ENCODE measurements at regions not wholly inside any gene's neighbourhood (a gene's known extent, or its start where the extent isn't known, plus 50 kb on each side); places are given as distances from the start of the nearest gene placed in this dataset.
"Not testable (repeated sequence)": the region's sequence is repeated elsewhere in the genome, so short reads cannot be mapped to it uniquely, and the experiment has no call there.

DNA sequence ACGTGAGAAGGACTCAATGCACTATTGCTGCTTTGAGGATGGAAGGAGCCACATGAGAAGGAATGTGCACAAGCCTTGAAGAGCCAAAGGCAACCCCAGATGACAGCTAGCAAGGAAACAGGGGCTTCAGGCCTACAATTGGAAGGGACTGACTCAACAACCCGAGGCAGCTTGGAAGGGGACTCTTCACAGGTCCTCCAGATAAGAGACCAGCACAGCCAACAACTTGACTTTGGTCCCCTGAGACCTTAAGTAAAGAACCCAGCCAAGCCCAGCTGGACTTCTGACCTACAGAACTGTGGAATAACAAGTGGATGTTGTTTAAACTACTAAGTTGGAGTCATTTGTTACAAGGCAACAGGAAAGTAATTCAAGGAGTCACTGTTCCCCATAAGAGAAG is 277.2 kb downstream of the SUCLG1 start:
- TF ChIP-seq, protein P1, sequence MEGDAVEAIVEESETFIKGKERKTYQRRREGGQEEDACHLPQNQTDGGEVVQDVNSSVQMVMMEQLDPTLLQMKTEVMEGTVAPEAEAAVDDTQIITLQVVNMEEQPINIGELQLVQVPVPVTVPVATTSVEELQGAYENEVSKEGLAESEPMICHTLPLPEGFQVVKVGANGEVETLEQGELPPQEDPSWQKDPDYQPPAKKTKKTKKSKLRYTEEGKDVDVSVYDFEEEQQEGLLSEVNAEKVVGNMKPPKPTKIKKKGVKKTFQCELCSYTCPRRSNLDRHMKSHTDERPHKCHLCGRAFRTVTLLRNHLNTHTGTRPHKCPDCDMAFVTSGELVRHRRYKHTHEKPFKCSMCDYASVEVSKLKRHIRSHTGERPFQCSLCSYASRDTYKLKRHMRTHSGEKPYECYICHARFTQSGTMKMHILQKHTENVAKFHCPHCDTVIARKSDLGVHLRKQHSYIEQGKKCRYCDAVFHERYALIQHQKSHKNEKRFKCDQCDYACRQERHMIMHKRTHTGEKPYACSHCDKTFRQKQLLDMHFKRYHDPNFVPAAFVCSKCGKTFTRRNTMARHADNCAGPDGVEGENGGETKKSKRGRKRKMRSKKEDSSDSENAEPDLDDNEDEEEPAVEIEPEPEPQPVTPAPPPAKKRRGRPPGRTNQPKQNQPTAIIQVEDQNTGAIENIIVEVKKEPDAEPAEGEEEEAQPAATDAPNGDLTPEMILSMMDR (IDR thresholded peaks at IDR 0.05; ENCODE audit: extremely low read depth, insufficient read depth, missing control alignments), result no peak
- no peak for DNase-seq (ENCODE audit: low spot score)
- in situ Hi-C loops (cut with MboI; ENCODE audit: low pct_unique_long_range_greater_than_20kb, low sequenced_read_pairs, unreplicated experiment), result no loop called here

DNA sequence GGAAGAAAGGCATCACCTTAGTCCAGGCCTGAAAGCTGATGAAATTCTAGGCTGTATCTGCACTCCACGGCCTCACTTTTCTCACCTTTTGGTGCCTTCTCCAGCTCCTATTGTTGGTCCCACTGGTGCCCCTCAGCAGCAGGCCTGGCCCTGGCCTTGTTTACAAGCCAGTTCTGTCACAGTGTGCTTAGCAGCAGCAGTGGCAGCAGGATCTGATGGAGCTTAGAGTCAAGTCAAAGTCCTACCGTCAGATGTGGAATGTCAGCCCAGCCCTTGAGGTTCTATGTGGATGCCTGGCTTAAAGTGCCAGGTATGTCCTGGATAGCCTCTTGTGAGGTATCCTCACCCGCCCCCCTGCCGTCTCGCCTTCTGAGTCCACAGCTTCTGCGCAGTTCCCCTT is 281.3 kb downstream of the SUCLG1 start:
- in situ Hi-C loops (cut with MboI; ENCODE audit: low pct_unique_long_range_greater_than_20kb, low sequenced_read_pairs, unreplicated experiment), result no loop called here
- no peak for DNase-seq (ENCODE audit: low spot score)
- TF ChIP-seq, protein P1 (IDR thresholded peaks at IDR 0.05; ENCODE audit: extremely low read depth, insufficient read depth, missing control alignments), result no peak

DNA sequence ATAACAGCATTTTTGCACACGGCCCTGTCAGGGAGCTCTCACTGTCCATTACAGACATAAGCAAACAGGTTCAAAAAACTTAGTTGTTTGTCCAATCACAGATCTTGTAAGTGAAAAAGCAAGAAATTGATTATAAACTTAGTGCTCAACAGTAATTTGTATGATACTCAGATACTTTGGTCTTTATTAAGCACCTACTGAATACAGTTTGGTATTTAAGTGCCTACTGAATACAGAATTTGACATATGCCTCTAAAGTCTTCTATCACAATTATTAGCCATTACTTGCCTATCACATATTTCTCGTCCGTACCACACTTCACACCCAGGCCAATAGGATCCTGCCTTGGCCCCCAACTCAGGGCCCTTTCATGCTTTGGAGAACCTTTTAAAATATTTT is 283.1 kb downstream of the SUCLG1 start:
- no peak for DNase-seq (ENCODE audit: low spot score)
- TF ChIP-seq, protein P1 (IDR thresholded peaks at IDR 0.05; ENCODE audit: extremely low read depth, insufficient read depth, missing control alignments), result no peak
- in situ Hi-C loops (cut with MboI; ENCODE audit: low pct_unique_long_range_greater_than_20kb, low sequenced_read_pairs, unreplicated experiment), result no loop called here

DNA sequence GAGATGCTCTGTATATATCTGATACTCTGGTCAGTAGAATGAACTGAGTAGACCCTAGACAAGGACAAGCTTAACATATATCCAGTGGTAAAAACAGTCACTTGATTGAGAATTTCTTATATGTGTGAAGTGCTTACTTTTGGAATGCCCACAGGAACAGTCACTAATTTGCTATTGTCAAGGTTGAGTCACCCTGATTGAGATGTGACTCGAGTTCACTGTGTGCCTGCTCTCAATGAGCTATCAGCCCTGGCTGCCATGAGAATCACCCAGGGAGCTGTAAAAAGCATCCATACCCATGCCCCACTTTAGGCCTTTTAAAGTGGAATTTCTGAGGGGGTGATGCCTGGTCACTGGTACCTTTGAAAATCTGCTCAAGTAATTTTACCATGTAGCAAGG is 283.7 kb downstream of the SUCLG1 start:
- in situ Hi-C loops (cut with MboI; ENCODE audit: low pct_unique_long_range_greater_than_20kb, low sequenced_read_pairs, unreplicated experiment), result no loop called here
- TF ChIP-seq, protein P1 (IDR thresholded peaks at IDR 0.05; ENCODE audit: extremely low read depth, insufficient read depth, missing control alignments), result no peak
- DNase-seq (ENCODE audit: low spot score), result no peak

DNA sequence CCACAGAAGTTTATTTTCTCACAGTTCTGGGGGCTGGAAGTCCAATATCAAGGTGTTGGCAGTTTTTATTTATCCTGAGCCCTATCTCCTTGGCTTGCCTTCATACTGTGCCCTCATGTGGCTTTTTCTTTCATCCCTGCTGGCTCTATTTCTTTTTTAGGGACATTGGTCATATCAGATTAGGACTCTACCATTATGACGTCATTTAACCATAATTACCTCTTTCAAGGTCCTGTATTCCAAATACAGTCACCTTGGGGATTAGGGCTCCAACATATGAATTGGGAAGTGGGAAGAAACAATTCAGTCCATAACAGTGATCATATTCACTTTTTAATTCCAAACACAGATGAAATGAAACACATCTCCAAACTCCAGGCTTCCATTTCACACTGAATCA is 286.0 kb downstream of the SUCLG1 start:
- no peak for DNase-seq (ENCODE audit: low spot score)
- TF ChIP-seq, protein P1 (IDR thresholded peaks at IDR 0.05; ENCODE audit: extremely low read depth, insufficient read depth, missing control alignments), result no peak
- in situ Hi-C loops (cut with MboI; ENCODE audit: low pct_unique_long_range_greater_than_20kb, low sequenced_read_pairs, unreplicated experiment), result no loop called here

DNA sequence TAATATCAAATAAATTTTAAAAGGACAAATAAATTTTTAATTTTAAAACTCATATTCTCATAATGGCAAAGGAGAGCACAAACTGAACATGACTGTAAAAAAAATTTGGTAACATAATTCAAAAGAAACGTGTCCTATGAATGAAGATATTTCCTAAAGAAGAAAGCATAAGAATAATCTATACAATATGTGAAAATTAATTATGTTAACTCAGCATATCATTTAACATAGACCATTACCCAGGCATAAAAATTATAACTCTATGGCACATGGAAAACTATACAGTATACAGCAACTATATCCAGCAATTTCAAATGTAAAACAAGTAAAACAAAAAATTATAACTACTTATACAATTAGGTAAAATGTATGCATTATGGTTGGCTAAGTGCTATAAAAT is 288.1 kb downstream of the SUCLG1 start:
- in situ Hi-C loops (cut with MboI; ENCODE audit: low pct_unique_long_range_greater_than_20kb, low sequenced_read_pairs, unreplicated experiment), result no loop called here
- no peak for DNase-seq (ENCODE audit: low spot score)
- TF ChIP-seq, protein P1 (IDR thresholded peaks at IDR 0.05; ENCODE audit: extremely low read depth, insufficient read depth, missing control alignments), result no peak

DNA sequence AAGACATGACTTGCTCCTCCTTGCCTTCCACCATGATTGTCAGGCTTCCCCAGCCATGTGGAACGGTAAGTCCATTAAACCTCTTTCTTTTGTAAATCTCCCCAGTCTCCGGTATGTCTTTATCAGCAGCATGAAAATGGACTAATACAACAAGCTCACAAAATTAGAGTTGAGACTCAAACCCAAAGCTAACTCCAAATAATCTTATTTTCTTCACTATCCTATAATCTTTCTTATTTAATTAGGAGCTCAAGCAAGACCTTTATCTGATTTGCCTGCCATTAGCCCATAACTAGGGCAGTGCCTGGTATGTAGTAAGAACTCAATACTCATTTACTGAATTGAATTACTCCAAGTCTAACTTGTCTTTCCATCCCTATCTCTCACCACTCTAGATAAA is 289.2 kb downstream of the SUCLG1 start:
- in situ Hi-C loops (cut with MboI; ENCODE audit: low pct_unique_long_range_greater_than_20kb, low sequenced_read_pairs, unreplicated experiment), result no loop called here
- no peak for DNase-seq (ENCODE audit: low spot score)
- TF ChIP-seq, protein P1 (IDR thresholded peaks at IDR 0.05; ENCODE audit: extremely low read depth, insufficient read depth, missing control alignments), result no peak

DNA sequence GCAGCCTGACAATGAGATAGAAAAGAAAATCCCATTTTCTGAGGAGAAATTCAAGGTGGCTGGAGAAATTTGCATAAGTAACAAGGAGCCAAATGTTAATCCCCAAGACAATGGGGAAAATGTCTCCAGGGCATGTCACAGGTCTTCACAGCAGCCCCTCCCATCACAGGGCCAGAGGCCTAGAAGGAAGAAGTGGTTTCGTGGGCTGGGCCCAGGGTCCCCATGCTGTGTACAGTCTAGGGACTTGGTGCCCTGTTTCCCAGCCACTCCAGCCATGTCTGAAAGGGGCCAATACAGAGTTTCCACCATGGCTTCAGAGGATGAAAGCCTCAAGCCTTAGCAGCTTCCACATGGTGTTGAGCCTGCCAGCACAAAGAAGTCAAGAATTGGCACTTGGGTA is 290.5 kb downstream of the SUCLG1 start:
- DNase-seq (ENCODE audit: low spot score); in situ Hi-C loops (cut with MboI; ENCODE audit: low pct_unique_long_range_greater_than_20kb, low sequenced_read_pairs, unreplicated experiment): not testable (repeated sequence)

All from GM13977 (cell line).